HEK293 (cell line): ENCODE measurements at regions not wholly inside any gene's neighbourhood (a gene's known extent, or its start where the extent isn't known, plus 50 kb on each side); places are given as distances from the start of the nearest gene placed in this dataset.

ENCODE experiments used
- CTCF ChIP-seq: fragments of 450-650 bp; formaldehyde crosslinking; IDR thresholded peaks from 2 replicates; pipeline ENCODE4 v1.5.1; 2016; ENCODE audit warnings: missing biosample characterization, missing genetic modification characterization
- KLF17 ChIP-seq: fragments of 450-650 bp; formaldehyde crosslinking; IDR thresholded peaks from 2 replicates; pipeline ENCODE4 v1.5.1; 2016; ENCODE audit warnings: missing biosample characterization, missing genetic modification characterization
- REST ChIP-seq: fragments of 450-650 bp; formaldehyde crosslinking; IDR thresholded peaks from 2 replicates; pipeline ENCODE4 v1.5.1; 2016; ENCODE audit warnings: missing biosample characterization, missing genetic modification characterization
- YY1 ChIP-seq: fragments of 450-650 bp; formaldehyde crosslinking; IDR thresholded peaks from 2 replicates; pipeline ENCODE4 v1.5.1; 2018; ENCODE audit warnings: missing biosample characterization, missing genetic modification characterization
- ZFP3 ChIP-seq: fragments of 450-650 bp; formaldehyde crosslinking; IDR thresholded peaks from 2 replicates; pipeline ENCODE4 v1.5.1; 2016; ENCODE audit warnings: low read depth, missing biosample characterization, missing genetic modification characterization
- ZNF24 ChIP-seq: fragments of 450-650 bp; formaldehyde crosslinking; IDR thresholded peaks from 2 replicates; pipeline ENCODE4 v1.5.1; 2016; ENCODE audit warnings: missing biosample characterization, missing genetic modification characterization
- ZNF274 ChIP-seq, 2 experiments: fragments of 200-500 bp in 1 of 2; fragments of 450-650 bp in 1 of 2; sonication (Bioruptor generic) in 1 of 2; formaldehyde crosslinking in 1 of 2; IDR thresholded peaks; 2 replicates each; pipeline versions ENCODE4 v1.5.1 to v1.6.1; 2014 to 2016; ENCODE audit warnings: borderline replicate concordance in 1 of 2, inconsistent platforms in 1 of 2, low read length in 1 of 2, missing biosample characterization in 1 of 2, missing genetic modification characterization in 1 of 2
- ZNF324 ChIP-seq: fragments of 450-650 bp; formaldehyde crosslinking; IDR thresholded peaks from 2 replicates; pipeline ENCODE4 v1.5.1; 2016; ENCODE audit warnings: missing biosample characterization, missing genetic modification characterization
- ZNF626 ChIP-seq: fragments of 450-650 bp; sonication (Bioruptor Pico); formaldehyde crosslinking; IDR thresholded peaks from 2 replicates; pipeline ENCODE4 v1.5.1; 2018; ENCODE audit warnings: missing biosample characterization, missing genetic modification characterization, inconsistent platforms
- ZNF660 ChIP-seq: fragments of 450-650 bp; IDR thresholded peaks from 2 replicates; pipeline ENCODE4 v1.5.1; 2018; ENCODE audit warnings: missing biosample characterization, mild to moderate bottlenecking, missing genetic modification characterization
- ZNF704 ChIP-seq: fragments of 450-650 bp; formaldehyde crosslinking; IDR thresholded peaks from 2 replicates; pipeline ENCODE4 v1.5.1; 2016; ENCODE audit warnings: missing biosample characterization, missing genetic modification characterization
- ZNF785 ChIP-seq: fragments of 450-650 bp; formaldehyde crosslinking; IDR thresholded peaks from 2 replicates; pipeline ENCODE4 v1.5.1; 2016; ENCODE audit warnings: missing biosample characterization, missing genetic modification characterization

GRCh38 chr15:37788330-37788729, 146.1 kb upstream of the TMCO5A start:
- no peak for TF ChIP-seq CTCF (tag by site-specific recombination)
- TF ChIP-seq REST (tag by site-specific recombination) = no peak
- no peak for TF ChIP-seq ZNF274 (IDR thresholded peaks at IDR 0.05; ENCODE audit: low read length)
- no peak for TF ChIP-seq ZNF274 (tag by site-specific recombination; IDR thresholded peaks at IDR 0.05; ENCODE audit: borderline replicate concordance)
- TF ChIP-seq ZNF324 (tag by site-specific recombination) = no peak
- TF ChIP-seq ZNF626 (tag by site-specific recombination) = no peak
- TF ChIP-seq ZNF785 (tag by site-specific recombination) = no peak
- TF ChIP-seq KLF17 (tag by site-specific recombination) = no peak
- no peak for TF ChIP-seq ZFP3
- no peak for TF ChIP-seq ZNF704
- no peak for TF ChIP-seq YY1 (tag by site-specific recombination)
- TF ChIP-seq ZNF24 (tag by site-specific recombination) = no peak
- TF ChIP-seq ZNF660 (tag by site-specific recombination) = no peak
